Transverse colon (tissue), 4 donors: ENCODE measurements at regions not wholly inside any gene's neighbourhood (a gene's known extent, or its start where the extent isn't known, plus 50 kb on each side); places are given as distances from the start of the nearest gene placed in this dataset.

Experiments used
- DNase-seq: peaks from one replicate; pipeline ENCODE4 v3.0.0-alpha.2; 2019
- H3K27ac ChIP-seq, 4 donors: fragments of 200-600 bp; sonication (generic); 2 replicates each; pipeline ENCODE4 v1.5.1; 2016 to 2018; ENCODE audit warnings: inconsistent platforms in 4 of 4
- H3K27me3 ChIP-seq: fragments of 200-600 bp; sonication (generic); 2 replicates; pipeline ENCODE4 v1.5.1; 2017; ENCODE audit warnings: inconsistent platforms
- H3K36me3 ChIP-seq, 4 donors: fragments of 200-600 bp; sonication (generic); 2 replicates each; pipeline ENCODE4 v1.5.1; 2017 to 2019; ENCODE audit warnings: inconsistent platforms in 4 of 4
- H3K4me1 ChIP-seq, 4 donors: fragments of 200-600 bp; sonication (generic); 2 replicates each; pipeline ENCODE4 v1.5.1; 2017 to 2020; ENCODE audit warnings: inconsistent platforms in 4 of 4
- H3K4me3 ChIP-seq, 4 donors: fragments of 200-600 bp; sonication (generic); 1 replicate in 1 of 4; 2 replicates in 3 of 4; pipeline versions ENCODE4 v1.5.1 to v1.6.1; 2017 to 2019; ENCODE audit warnings: inconsistent platforms in 4 of 4
- H3K9me3 ChIP-seq, 2 donors: fragments of 200-600 bp; sonication (generic); 2 replicates each; pipeline ENCODE4 v1.5.1; 2017 to 2019; ENCODE audit warnings: inconsistent platforms in 2 of 2
- EP300 ChIP-seq: sonication (generic); formaldehyde crosslinking; IDR thresholded peaks from one replicate; pipeline ENCODE4 v1.6.1; 2017; ENCODE audit warnings: antibody characterized with exemption, low read depth
- POLR2A ChIP-seq: fragments of 450-650 bp; IDR thresholded peaks from one replicate; pipeline ENCODE4 v1.6.1; 2016; ENCODE audit warnings: antibody characterized with exemption, mild to moderate bottlenecking, moderate library complexity
- POLR2AphosphoS5 ChIP-seq, 3 donors: sonication (generic); formaldehyde crosslinking; IDR thresholded peaks; one replicate each; pipeline ENCODE4 v1.6.1; 2016; ENCODE audit warnings: antibody characterized with exemption in 3 of 3
- WGBS, 2 donors: methylation state at CpG; one replicate each; pipeline ENCODE4 v1.1.5; 2018; ENCODE audit warnings: low coverage in 1 of 2; 5-methylcytosine and 5-hydroxymethylcytosine counted together
- in situ Hi-C, 4 donors: fragments of 200-750 bp; cut with MboI; loops; one replicate each; pipeline versions ENCODE4 v1.15.0 to v1.15.1; 2017; ENCODE audit warnings: low sequenced_read_pairs in 3 of 4, low pct_ligation_motif_present in 1 of 4, low pct_unique_long_range_greater_than_20kb in 1 of 4
- intact Hi-C: fragments of 100-400 bp; cut with DNase I; formaldehyde crosslinking; loops from one replicate; pipeline ENCODE4 v1.15.1; 2023; ENCODE audit warnings: low total_unique reads
- TF ChIP-seq, protein P1 (sequence below), 5 experiments: fragments of 200-600 bp in 3 of 5; fragments of 450-650 bp in 2 of 5; sonication (generic) in 3 of 5; IDR thresholded peaks; 1 replicate in 2 of 5; 2 replicates in 3 of 5; pipeline ENCODE4 v1.5.1; 2016 to 2017; ENCODE audit warnings: antibody characterized with exemption in 5 of 5, inconsistent platforms in 3 of 5, mild to moderate bottlenecking in 2 of 5, moderate library complexity in 1 of 5

DNA sequence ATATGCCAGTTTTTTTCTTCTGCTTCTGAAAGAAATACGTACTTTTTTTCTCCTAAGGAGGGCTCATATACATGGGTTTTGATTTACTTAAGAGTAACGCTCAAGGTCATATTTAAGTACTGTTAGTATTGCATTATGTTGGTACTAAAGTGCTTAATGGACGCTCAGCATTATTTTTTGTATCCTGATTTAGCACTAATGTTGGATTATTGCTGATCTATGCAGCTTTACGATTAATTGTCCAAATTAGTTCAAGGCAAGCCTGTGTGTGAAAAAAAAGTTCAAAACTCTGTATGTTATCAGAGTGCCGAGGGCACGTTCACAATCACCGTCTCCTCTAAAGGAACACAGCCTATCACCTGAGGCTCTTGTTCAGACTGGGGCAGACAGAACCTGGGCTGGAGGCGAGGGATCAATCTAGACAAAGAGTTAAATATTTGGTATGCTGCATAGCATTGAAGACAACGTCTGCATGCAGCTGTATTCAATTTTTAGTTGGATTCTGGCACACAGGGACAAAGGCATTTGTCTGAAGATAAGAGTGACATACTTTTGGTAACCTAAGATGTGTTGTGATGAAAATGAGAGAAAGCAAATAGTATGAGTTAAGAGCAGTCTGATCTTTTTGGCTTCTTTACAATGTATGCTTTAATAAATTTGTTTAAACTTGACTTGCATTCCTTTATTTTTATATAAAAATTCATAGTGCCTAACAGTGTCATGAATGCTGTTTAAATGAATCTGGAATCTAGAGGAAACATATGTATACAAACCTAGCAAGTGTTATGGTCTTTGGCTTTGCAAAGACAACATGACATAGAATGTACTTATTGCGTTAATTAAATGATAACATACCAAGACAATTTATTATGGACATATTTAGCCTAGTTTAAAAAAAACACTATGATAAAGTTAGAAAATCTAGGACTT, 341.2 kb downstream of the SAMD5 start:
- no peak for TF ChIP-seq POLR2A
- TF ChIP-seq EP300: no peak
- no peak for TF ChIP-seq POLR2AphosphoS5 (IDR thresholded peaks at IDR 0.05)
- TF ChIP-seq, protein P1, sequence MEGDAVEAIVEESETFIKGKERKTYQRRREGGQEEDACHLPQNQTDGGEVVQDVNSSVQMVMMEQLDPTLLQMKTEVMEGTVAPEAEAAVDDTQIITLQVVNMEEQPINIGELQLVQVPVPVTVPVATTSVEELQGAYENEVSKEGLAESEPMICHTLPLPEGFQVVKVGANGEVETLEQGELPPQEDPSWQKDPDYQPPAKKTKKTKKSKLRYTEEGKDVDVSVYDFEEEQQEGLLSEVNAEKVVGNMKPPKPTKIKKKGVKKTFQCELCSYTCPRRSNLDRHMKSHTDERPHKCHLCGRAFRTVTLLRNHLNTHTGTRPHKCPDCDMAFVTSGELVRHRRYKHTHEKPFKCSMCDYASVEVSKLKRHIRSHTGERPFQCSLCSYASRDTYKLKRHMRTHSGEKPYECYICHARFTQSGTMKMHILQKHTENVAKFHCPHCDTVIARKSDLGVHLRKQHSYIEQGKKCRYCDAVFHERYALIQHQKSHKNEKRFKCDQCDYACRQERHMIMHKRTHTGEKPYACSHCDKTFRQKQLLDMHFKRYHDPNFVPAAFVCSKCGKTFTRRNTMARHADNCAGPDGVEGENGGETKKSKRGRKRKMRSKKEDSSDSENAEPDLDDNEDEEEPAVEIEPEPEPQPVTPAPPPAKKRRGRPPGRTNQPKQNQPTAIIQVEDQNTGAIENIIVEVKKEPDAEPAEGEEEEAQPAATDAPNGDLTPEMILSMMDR (IDR thresholded peaks at IDR 0.05): no peak
- in situ Hi-C loops (no loop called here), intact Hi-C loops (no loop called here)
- H3K27me3 ChIP-seq: no peaks in the 10 kb centered on the region
- H3K4me3 ChIP-seq: no peak overlapping the region
- H3K9me3 ChIP-seq: no peaks in the 10 kb centered on the region
- 80 to 81% methylated on average over 10 of the region's 10 CpGs for WGBS, 2 donors
- H3K4me1 ChIP-seq: no peaks in the 10 kb centered on the region
- H3K27ac ChIP-seq: no peak overlapping the region
- no peaks in the 10 kb centered on the region for H3K36me3 ChIP-seq
- DNase-seq: no peak

DNA sequence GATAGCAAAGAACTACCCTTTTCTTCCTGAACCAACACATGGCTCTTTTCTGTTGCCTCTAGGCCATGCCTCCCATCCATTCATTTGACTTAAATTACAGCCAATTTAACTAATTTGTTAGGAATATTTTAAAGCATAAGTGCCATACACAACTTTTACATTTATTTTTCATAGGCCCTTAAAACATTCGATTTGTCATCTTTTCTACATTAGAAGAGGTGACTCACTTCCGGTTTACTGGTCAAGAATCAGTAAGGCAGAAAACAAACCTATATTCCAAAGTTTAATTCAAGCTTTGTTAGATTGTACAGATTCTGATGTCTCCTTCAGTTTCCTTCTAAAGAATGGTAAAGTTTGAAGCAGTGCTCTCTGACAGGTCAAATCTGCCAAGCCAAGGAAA, 344.3 kb downstream of the SAMD5 start:
- Histone ChIP-seq H3K4me3 (no peak overlapping the region), H3K4me1 (no peaks in the 10 kb centered on the region), H3K27me3 (no peaks in the 10 kb centered on the region), H3K36me3 (no peaks in the 10 kb centered on the region), H3K27ac (no peak overlapping the region), H3K9me3 (no peaks in the 10 kb centered on the region)
- TF ChIP-seq, protein P1 (IDR thresholded peaks at IDR 0.05): no peak
- TF ChIP-seq POLR2AphosphoS5 (IDR thresholded peaks at IDR 0.05) (no peak), POLR2A (no peak)
- no peak for DNase-seq
- in situ Hi-C loops: no loop called here
- WGBS, 2 donors: 82 to 89% methylated on average over 2 of the region's 2 CpGs
- intact Hi-C loops: no loop called here

DNA sequence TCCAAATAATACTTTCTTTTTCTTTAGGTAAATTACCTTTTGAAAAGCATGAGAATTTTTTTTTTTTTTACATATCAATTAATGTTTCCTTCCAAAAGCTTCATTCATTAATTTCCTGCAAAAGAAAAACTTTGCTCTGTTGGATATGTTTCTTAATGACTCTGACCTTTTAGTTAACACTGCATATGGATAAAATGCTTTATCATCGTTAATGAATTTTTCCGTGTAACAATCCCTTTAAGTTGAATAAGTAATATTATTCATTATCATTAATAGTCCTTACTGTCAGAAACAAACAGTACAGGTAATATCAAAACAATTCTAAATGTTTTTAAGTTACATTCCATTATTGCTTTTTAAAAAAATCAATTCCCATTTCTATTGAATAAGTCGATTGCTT, 345.1 kb downstream of the SAMD5 start:
- TF ChIP-seq POLR2AphosphoS5 (IDR thresholded peaks at IDR 0.05) (no peak), POLR2A (no peak), EP300 (no peak)
- TF ChIP-seq, protein P1 (IDR thresholded peaks at IDR 0.05): no peak
- H3K27me3 ChIP-seq: no peaks in the 10 kb centered on the region
- no peaks in the 10 kb centered on the region for H3K4me1 ChIP-seq
- intact Hi-C loops (no loop called here), in situ Hi-C loops (no loop called here)
- no peaks in the 10 kb centered on the region for H3K36me3 ChIP-seq
- no peak overlapping the region for H3K27ac ChIP-seq
- H3K4me3 ChIP-seq: no peak overlapping the region
- DNase-seq: no peak
- WGBS, 2 donors: 91 to 94% methylated on average over 3 of the region's 3 CpGs
- H3K9me3 ChIP-seq: no peaks in the 10 kb centered on the region

DNA sequence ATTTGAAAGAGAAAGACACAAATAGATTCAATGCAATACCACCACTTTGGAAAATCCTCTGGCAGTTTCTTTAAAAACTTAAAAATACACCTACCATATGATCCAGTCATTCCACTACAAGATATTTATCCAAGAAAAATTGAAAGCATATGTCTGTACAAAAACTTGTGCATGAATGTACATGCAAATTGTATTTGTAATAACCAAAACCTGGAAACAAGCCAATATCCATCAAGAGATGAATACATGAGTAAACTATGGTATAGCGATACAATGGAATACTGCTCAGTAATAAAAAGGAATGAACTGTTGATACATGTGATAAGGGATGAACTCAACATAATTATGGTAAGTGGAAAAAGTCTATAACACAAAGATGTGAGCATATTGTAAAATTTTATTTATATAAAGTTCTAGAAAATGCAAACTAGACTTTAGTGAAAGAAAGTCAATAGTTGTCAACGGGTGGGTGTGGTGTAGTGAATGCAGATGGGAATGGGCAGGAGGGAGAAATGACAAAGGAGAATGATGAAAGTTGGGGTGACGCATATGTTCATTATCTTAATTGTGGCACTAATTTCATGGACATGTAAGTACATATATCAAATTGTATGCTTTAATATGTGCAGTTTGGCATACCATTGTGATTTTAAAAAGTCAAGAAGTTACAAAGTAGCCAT, 347.5 kb downstream of the SAMD5 start:
- intact Hi-C loops: no loop called here
- Histone ChIP-seq H3K27ac (no peak overlapping the region), H3K4me3 (no peak overlapping the region), H3K4me1 (no peaks in the 10 kb centered on the region), H3K36me3 (no peaks in the 10 kb centered on the region), H3K9me3 (no peaks in the 10 kb centered on the region), H3K27me3 (no peaks in the 10 kb centered on the region)
- in situ Hi-C loops: no loop called here
- 78 to 83% methylated on average over 3 of the region's 3 CpGs for WGBS, 2 donors
- DNase-seq: no peak
- TF ChIP-seq EP300: no peak
- TF ChIP-seq, protein P1 (IDR thresholded peaks at IDR 0.05): no peak
